Body of pancreas (tissue), 4 donors: ENCODE measurements at regions not wholly inside any gene's neighbourhood (a gene's known extent, or its start where the extent isn't known, plus 50 kb on each side); places are given as distances from the start of the nearest gene placed in this dataset.

Source experiments
- CTCF ChIP-seq, 7 experiments: fragments of 450-650 bp in 4 of 7; fragments of 200-600 bp in 3 of 7; sonication (generic) in 3 of 7; IDR thresholded peaks; one replicate each; pipeline ENCODE4 v1.5.1; 2016 to 2019; ENCODE audit warnings: antibody characterized with exemption in 7 of 7
- POLR2A ChIP-seq, 3 donors: fragments of 450-650 bp; IDR thresholded peaks; one replicate each; pipeline ENCODE4 v1.6.1; 2016; ENCODE audit warnings: antibody characterized with exemption in 3 of 3, mild to moderate bottlenecking in 2 of 3

GRCh38 chr14:25340882-25341281, 290.9 kb upstream of the STXBP6 start:
- no peak for TF ChIP-seq CTCF (IDR thresholded peaks at IDR 0.05)
- TF ChIP-seq POLR2A (IDR thresholded peaks at IDR 0.05): no peak
